Right forelimb (tissue), 1 donor: ENCODE measurements at regions not wholly inside any gene's neighbourhood (a gene's known extent, or its start where the extent isn't known, plus 50 kb on each side); places are given as distances from the start of the nearest gene placed in this dataset.
"Not testable (repeated sequence)": the region's sequence is repeated elsewhere in the genome, so short reads cannot be mapped to it uniquely, and the experiment has no call there.

Source experiments
- DNase-seq: peaks from one replicate; pipeline ENCODE4 v3.0.0-alpha.2; 2018

- no peak for DNase-seq
Observed at GRCh38 chr2:58501371-58502160, 260.4 kb upstream of the FANCL start.

GRCh38 chr2:58497168-58497567 lies 256.0 kb upstream of the FANCL start:
- no peak for DNase-seq

- DNase-seq, result no peak
Observed at GRCh38 chr2:58495806-58496205, 254.7 kb upstream of the FANCL start.

GRCh38 chr2:58494071-58494501 lies 253.0 kb upstream of the FANCL start:
- no peak for DNase-seq

- no peak for DNase-seq
Observed at GRCh38 chr2:58484629-58485028, 243.5 kb upstream of the FANCL start.

- DNase-seq, result no peak
Observed at GRCh38 chr2:58484221-58484620, 243.1 kb upstream of the FANCL start.

GRCh38 chr2:58483307-58483706 lies 242.2 kb upstream of the FANCL start:
- no peak for DNase-seq

- no peak for DNase-seq
Observed at GRCh38 chr2:58481670-58482069, 240.5 kb upstream of the FANCL start.

- no peak for DNase-seq
Observed at GRCh38 chr2:58480141-58480540, 239.0 kb upstream of the FANCL start.

- no peak for DNase-seq
Observed at GRCh38 chr2:58479535-58480140, 238.5 kb upstream of the FANCL start.

- no peak for DNase-seq
Observed at GRCh38 chr2:58476556-58476955, 235.4 kb upstream of the FANCL start.

GRCh38 chr2:58475756-58476155 lies 234.6 kb upstream of the FANCL start:
- no peak for DNase-seq

GRCh38 chr2:58473165-58473564 lies 232.0 kb upstream of the FANCL start:
- DNase-seq, result no peak

GRCh38 chr2:58466804-58467203 lies 225.7 kb upstream of the FANCL start:
- no peak for DNase-seq

GRCh38 chr2:58466021-58466420 lies 224.9 kb upstream of the FANCL start:
- DNase-seq, result not testable (repeated sequence)

- no peak for DNase-seq
Observed at GRCh38 chr2:58460670-58461069, 219.5 kb upstream of the FANCL start.

GRCh38 chr2:58449286-58450010 lies 208.3 kb upstream of the FANCL start:
- DNase-seq, result no peak

- no peak for DNase-seq
Observed at GRCh38 chr2:58448845-58449244, 207.7 kb upstream of the FANCL start.

- DNase-seq, result peak; percentile 65
Observed at GRCh38 chr2:58448065-58448507, 207.0 kb upstream of the FANCL start.

- DNase-seq, result no peak
Observed at GRCh38 chr2:58447586-58447985, 206.5 kb upstream of the FANCL start.

- DNase-seq, result no peak
Observed at GRCh38 chr2:58441643-58442042, 200.5 kb upstream of the FANCL start.

GRCh38 chr2:58436872-58437271 lies 195.7 kb upstream of the FANCL start:
- no peak for DNase-seq

GRCh38 chr2:58435246-58435645 lies 194.1 kb upstream of the FANCL start:
- DNase-seq, result no peak

- DNase-seq, result no peak
Observed at GRCh38 chr2:58434692-58435091, 193.6 kb upstream of the FANCL start.
